COR-L47 (cell line): ENCODE measurements at regions not wholly inside any gene's neighbourhood (a gene's known extent, or its start where the extent isn't known, plus 50 kb on each side); places are given as distances from the start of the nearest gene placed in this dataset.
"Not testable (repeated sequence)": the region's sequence is repeated elsewhere in the genome, so short reads cannot be mapped to it uniquely, and the experiment has no call there.

Experiments
- DNase-seq: peaks from one replicate; lab custom pipeline; 2025; lab: John Stamatoyannopoulos, UW

DNA sequence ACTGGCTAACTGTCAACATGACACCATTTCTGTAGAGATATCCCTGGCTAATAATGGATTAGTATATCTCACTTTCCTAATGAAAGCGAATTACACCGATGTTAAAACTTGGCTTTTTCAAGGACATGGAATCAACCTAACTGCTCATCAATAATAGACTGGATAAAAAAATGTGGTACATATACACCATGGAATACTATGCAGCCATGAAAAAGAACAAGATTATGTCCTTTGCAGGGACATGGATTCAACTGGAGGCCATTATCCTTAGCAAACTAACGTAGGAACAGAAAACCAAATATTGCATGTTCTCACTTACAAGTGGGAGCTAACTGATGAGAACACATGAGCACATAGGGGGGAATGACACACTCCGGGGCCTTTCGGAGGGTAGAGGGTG, 62.6 kb downstream of the ZIC1 start:
- DNase-seq: no peak

DNA sequence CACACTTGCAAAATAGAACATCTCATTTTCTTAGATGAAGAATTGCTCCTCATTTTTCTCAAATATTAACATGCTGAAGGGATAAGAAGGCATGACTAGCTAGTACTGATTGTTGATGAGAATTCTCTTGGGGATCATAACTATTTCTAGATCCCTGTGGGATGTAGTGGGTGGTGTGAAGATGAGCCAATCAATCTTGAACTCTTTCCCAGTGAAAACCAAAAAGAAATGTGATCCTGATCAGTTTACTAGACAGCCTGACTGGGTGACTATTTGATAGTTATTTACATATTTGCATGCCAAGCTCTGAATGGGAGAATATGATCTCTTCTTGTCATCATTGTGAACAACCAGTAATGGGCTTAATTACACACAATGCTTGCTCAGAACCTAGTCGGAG, 63.7 kb downstream of the ZIC1 start:
- no peak for DNase-seq

DNA sequence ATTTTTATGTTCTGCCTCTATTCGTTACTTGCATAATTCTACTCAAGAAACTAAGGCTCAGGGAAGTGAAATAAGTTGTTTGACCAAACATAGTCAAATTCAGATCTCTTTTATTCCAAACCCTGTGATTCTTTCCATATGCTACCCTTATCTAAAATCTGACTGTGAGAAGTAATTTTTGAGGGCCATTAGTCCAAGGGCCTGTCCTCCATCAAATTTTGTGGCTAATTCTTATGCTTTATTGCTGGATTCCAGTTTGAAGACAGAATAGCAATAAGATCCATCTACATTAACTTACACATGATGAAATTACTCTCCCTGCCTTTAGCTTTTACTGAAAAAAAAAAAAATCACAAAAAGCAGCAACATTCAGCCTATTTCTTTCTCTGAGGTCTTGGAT, 74.0 kb downstream of the ZIC1 start:
- no peak for DNase-seq

DNA sequence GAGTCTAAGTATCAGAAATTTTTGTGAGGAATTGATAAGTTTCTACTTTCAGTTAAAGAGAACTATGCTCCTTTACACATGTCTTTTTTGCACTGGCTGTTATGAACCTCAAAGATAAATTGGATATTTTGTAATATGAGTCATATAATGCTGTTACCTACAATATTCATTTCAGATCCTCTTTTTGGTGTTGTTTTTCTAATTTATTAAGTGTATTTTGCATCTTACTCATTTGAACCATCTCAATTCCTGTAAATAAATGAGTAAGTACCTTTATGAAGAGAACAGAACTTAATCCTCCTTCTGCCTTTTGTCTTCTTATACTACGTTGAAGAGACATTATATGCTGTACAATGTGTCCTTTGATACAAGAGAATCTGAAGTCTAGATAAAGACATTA, 74.4 kb downstream of the ZIC1 start:
- no peak for DNase-seq

DNA sequence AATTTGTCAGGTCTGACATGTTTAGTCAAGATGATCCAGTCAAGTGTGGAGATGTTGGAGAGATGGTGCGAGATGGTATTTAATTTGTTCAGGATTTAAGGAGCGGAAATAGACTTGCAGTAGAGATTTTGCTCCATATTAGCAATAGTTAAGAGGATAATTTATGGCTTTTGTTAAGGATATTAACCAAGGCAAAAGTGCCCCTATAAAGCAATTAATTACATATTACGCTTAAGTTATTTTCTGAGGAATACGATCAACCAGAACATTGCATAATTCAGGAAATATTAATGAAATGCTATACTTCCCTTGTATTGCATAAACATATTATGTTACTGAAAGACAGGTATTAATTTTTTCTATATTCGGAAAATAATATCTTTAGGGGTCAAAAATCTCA, 83.9 kb downstream of the ZIC1 start:
- no peak for DNase-seq

DNA sequence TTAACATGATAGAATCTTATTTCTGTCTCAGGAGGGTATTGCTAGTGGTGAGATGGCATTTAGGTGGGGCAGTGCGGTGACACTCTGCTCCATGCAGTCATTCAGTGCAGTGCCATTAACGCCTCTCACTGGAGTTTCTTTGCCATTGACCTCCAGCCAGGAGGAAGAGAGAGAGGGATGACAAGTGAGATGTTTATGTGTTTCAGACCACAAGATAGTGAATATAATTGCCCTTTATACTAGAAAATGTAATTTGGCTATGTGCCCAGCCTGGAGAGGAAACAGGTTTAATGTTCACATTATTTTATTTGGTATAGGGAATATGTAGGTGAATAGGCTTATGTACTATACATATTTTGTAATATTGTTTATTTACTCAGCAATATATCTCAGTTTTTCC, 84.5 kb downstream of the ZIC1 start:
- peak; percentile 91 for DNase-seq

DNA sequence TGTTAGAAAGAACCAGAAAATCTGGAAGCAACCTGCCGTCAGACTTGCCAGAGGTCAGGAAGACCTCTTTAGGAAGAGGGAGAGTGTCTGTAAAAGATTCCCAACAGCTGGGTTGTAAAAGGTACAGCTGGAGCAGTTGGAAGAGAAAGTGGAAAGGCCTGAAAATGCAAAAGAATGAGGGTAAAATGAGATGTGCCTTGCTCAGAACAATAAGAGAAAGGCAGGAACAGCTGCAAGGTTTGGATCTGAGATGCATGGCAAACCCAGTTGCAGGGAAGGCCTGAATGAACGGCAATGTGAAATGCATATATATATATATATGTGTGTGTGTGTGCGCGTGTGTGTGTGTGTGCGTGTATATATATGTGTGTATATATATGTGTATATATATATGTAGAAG, 88.1 kb downstream of the ZIC1 start:
- DNase-seq: no peak

DNA sequence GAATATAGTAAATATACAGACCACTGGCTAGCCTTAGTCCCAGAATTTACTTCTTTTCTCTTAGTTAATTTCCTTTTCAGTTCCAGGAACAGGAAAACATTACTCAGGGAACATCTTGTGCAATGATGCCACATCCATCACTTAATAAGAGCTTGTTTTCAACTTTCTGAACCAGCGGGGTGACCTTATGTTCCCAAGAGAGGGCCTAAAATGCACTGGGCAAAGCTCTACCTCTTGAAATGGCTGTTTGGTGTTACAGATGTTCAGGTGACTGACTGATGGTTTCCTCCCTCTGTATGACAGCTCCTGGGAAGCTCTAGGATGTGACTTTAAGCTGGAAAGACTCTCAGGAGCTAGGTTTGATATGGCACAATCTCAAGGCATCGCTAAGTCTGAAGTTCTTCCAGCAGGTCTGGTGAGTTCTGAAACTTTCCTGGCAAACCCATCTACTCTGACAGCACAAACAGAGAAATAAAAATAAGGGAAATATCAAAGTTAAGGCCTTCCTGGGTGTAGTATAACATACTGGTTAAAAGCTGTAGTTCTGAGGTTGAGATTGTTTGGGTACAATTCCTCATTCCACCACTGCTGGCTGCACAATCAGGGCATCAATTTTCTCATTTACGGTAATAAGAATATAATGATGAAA, 98.6 kb downstream of the ZIC1 start:
- DNase-seq: no peak

DNA sequence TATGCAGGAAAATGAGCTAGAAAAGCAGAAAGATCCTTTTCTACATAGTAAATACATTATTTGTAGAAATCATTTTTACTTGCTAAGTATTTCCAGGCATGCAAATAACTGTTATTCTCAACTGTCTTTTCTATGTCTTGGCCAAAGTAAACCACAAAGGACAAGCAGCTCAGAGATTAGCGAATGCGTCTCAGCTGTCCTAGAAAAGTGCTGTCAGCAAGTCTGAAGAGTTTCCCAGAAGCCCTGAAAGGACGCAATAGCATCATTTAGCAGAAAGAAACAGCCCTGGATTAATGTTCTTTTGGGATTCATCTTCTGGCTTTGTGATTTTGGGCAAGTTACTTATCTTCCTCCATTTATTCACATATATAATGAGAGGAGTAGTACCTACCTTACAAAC, 100.3 kb downstream of the ZIC1 start:
- DNase-seq: no peak

DNA sequence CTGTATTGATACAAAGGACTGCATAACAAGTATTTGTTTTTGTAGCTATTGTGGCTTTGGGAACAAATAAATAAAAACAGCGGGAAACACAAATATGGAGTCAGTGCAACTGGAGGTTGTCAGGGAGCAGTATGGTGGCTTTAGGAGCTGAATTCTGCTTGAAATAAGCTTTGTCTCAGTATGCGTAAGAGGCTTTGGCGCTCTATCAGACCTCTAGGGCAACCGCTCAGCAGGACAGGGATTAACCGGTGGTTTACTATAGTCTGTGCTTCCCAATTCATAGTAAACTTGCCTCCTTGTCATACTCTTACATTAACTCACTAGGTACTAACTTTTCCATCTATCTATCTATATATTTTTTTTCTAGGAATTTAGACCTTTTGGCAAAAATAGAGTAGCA, 104.6 kb downstream of the ZIC1 start:
- DNase-seq: no peak

DNA sequence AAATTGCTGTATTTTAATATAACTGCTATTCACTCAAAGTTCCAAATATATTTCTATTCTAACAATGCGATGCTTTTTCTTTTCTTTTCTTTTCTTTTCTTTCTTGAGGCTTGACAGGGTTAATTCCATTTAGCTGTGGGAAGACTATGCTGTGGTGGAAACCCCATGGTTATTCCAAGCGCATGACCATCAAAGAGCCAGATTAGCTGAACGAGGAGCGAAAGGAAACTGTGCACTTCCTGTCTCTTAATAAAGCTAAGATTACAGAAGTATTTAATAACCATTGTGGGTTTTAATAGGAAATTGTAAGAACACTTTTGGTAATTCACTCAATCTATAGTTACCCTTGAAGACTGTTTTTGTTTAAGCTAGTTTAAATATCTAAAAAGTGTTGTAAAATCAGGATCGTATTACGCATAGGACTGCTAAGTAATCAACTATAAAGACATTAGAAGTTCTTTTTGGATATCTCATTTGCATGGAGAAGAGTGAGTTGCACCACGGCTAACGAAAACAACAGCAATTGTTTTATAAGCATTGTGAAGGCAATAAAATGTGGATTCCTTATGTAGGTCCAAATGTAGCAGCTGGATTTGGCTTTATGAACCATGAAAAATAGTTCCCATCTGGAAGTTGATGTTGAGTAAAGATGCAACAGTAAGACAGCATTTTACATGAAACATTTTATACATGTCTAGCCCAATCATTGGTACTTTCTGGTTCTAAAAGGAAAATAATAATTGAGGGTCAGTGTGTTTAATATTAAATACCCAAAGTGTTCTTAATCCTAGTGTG, 105.4 kb downstream of the ZIC1 start:
- DNase-seq: no peak

DNA sequence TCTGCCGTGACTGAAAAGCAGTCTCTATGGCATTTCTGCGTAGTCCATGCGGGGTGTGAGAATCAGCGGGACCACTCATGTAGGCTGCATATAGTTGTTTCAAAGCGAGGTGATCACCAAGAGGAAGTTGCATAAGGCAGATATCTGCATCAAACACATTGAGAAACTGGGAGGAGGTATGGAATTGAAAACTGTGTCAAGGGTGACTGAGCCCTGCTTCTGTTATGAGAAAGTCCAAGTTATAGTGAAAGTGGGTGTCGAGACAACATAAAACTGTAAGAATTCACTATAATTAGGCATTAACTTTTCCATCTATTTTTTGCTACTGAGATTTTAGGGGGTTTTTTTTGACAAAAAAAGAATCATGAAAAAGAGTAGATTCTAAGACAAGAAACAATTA, 109.3 kb downstream of the ZIC1 start:
- no peak for DNase-seq

DNA sequence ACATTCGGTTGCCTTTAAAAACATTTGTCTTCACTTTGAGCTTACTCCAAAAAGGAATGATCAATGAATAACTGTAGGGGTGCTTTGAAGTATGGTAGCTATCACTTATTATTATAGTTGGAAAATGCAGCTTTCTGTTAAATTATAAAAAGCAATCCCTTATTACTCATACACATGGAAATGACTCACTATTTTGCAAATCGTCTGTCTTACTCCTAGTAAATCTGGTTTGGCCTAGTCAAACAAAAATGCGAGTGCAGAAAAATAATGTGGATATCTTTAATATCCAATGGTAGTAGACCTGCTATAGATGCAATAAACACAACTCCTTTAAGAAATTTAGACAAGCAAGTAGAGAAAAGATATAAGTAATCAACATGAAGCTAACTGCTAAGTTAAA, 112.5 kb downstream of the ZIC1 start:
- DNase-seq: no peak

DNA sequence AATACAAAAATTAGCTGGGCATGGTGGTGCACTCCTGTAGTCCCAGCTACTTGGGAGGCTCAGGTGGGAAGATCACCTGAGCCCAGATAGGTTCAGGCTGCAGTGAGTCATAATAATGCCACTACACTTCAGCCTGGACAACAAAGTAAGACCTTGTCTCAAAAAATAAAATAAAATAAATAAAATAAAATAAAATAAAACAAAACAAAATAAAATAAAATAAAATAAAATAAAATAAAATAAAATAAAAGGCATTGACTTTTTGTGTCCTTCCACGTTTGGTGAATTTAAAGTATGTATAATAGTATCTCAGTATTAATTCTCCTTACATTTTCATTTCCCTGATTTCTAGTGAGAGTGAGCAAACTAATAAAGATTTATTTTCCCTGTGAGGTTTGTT, 113.6 kb downstream of the ZIC1 start:
- not testable (repeated sequence) for DNase-seq

DNA sequence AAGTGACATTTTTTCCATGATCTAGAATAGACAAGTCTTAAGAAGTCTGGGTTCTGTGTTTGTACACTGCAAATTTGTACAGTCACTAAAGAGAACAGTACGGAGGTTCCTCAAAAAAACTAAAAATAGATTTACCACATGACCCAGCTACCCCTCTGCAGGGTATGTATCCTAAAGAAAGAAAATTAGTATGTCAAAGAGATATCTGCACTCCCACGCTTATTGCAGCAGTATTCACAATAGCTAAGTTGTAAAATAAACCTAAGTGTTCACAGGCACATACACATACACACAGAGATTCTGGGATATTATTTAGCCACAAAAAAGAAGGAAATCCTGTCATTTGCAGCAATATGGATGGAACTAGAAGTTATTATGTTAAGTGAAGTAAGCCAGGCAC, 120.4 kb downstream of the ZIC1 start:
- DNase-seq: no peak

DNA sequence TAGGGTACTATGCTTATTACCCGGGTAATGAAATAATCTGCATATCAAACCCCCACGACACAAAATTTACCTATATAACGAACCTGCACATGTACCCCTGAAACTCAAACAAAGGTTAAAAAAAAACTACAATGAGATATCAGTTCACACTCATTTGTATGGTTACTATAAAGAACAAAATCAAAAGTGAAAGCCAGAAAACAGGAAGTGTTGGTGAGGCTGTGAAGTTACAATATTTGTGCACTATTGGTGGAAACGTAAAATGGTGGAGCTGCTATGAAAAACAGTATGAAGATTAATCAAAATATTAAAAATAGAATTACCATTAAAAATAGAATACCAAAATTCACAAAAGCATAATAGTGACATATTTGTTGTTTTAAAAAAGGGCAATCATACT, 128.9 kb downstream of the ZIC1 start:
- no peak for DNase-seq

DNA sequence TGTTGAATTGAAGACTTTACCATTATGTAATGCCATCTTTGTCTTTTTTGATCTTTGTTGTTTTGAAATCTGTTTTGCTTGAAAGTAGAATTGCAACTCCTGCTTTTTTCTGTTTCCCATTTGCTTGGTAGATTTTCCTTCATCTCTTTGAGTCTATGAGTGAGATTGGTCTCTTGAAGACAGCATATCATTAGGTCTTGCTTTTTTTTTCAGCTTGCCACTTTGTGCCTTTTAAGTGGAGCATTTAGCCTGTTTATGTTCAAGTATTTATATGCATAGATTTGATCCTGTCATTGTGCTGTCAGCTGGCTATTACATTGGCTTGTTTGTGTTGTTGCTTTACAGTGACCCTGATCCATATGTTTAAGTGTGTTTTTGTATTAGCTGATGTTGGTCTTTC, 131.8 kb downstream of the ZIC1 start:
- no peak for DNase-seq

DNA sequence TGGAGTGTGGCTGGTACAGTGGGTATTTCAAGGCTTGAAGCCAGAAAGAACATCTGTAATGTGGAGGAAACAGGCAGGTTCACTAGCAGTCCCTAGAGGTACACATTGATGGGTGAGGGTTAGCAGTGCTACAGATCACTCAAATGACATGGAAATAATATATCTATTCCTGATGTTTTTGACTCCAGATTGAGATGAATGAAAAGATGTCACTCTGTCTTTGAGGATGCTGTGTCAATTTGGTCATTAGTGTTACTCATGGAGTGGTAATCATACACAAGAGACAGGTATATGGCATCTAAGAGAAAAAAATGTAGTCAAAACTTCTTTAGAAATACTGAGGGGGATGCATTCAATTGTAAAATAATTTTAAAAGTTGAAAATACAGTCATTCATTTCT, 135.1 kb downstream of the ZIC1 start:
- no peak for DNase-seq

DNA sequence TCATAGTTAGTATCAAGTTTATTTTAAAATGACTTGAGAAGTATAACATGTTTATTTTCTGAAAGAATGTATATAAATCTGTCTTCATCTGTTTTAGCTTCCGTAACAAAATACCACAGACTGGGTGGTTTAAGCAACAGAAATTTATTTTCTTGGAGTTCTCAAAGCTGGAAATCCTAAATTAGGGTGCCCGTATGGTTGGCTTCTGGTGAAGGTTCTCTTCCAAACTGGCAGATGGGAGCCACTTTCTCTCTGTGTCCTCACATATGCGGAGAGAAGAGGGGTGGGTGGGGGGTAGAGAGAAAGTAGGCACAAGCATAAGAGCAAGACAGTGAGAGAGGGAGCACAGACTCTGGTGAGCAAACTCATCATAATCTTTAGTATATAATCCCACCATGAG, 142.3 kb downstream of the ZIC1 start:
- DNase-seq: no peak

DNA sequence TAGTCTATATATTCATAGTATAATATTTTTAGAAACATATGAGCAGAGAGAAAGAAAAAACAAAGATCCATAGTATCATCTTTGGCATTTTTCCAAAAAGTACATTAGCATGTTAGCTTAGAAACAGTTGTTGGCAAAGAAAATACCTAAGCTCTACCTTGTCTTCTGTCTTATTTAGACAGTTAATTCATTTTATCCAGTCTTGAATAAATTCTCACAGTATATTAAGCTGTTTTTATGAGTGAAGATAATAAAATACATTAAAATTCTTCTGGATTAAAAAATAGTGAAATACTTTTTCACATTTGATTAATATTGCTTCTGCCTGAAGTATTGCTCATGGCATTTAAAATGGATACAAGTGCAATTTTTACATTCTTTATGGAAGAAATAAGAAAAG, 145.2 kb downstream of the ZIC1 start:
- DNase-seq: peak; percentile 13

DNA sequence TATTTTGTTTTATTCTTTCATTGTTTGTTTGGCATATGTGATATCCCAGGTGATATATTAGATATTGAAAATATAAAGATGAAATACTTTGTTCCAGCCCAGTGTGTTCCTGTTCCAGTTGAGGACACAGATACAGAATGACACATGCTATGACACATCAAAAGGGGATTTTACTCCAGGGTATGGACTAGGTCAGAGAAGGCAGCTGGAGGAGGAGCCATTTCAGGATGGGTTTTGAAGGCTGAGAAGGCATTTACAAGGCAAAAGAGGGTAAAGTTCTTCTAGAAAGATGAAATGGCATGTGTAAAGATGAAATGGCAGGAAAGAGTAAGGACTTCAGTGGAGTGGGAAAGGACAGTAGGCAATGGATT, 163.8 kb downstream of the ZIC1 start:
- DNase-seq: no peak

DNA sequence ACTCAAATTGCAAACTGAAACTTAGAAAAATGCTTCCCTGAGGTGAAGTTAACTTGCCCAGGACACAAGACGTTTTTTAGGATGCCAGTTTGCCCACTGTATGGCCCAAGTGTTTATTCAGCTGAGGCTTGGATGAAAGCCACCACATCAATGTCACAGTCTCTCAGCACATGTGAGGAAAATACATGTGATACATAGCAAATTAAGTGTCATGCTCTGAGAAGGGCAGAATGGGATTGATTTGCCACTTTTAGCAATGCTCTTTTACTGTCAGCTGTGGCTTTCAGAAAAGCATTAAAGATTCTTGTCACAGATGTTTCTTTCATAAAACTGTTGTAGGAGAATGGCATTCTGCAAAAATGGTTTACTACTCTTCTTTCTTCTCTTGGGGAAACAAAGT, 165.5 kb downstream of the ZIC1 start:
- DNase-seq: peak; percentile 7

DNA sequence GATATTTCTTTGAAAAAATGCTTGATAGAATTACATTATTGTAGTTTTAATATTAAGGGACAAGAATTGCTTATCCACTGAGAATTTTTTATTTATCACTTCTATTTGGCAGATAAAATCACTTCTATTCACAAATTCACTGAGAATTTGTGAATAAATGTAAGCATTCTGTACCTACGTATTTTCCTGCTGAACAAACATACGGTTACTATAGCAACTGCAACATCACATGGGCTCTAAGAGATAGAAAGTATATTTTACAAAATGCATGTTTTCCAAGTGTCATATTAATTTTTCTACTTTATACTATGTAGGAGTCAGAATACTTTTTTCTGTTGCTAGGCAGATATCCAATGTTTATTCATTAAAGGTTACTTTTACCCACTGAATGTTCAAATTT, 166.2 kb downstream of the ZIC1 start:
- DNase-seq: no peak

DNA sequence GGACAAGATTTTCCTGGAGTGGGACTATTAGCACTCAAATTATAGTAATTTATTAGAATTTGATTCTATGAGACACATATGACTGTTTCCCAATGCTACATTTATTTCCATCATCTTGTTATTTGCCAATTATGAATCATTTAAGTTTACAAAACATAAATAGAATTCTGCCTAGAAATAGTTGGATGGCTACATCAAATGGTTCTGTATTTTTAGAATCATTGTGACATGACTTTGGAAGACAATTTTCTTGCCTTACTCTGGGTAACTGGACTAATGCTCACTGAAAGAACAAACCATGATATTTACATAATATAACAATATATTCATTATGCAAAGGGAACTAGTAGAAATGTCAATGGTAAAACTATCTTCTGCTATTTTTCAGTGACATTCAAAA, 173.5 kb downstream of the ZIC1 start:
- DNase-seq: no peak
